B cell (primary cell): ENCODE measurements at regions not wholly inside any gene's neighbourhood (a gene's known extent, or its start where the extent isn't known, plus 50 kb on each side); places are given as distances from the start of the nearest gene placed in this dataset.

Source experiments
- ATAC-seq: fragments of 200-7000 bp; cut with Tn5 transposase; one replicate; pipeline ENCODE4 v1.10.0; 2021; ENCODE audit warnings: low read depth, mild to moderate bottlenecking, moderate number of reproducible peaks, moderate library complexity
- CTCF ChIA-PET: fragments of 350-600 bp; sonication (Branson Sonifier 250); formaldehyde crosslinking; loops from one replicate; lab custom pipeline; 2021; ENCODE audit warnings: antibody characterized with exemption, inconsistent platforms; lab: Charles Lee
- POLR2A ChIA-PET: fragments of 350-600 bp; sonication (Branson Sonifier 250); formaldehyde crosslinking; loops from one replicate; lab custom pipeline; 2021; ENCODE audit warnings: antibody characterized with exemption; lab: Charles Lee
- DNase-seq: peaks from one replicate; pipeline ENCODE4 v3.0.0; 2013
- H2AFZ ChIP-seq: 2 replicates; pipeline ENCODE4 v1.6.1; 2012; ENCODE audit warnings: mild to moderate bottlenecking, low read depth, low read length; ENCODE audit not compliant: insufficient read depth, poor library complexity, severe bottlenecking
- H3K27ac ChIP-seq, 2 donors: 1 replicate in 1 of 2; 2 replicates in 1 of 2; pipeline ENCODE4 v1.5.1; 2012 to 2013; ENCODE audit warnings: low read length in 2 of 2, mild to moderate bottlenecking in 2 of 2, moderate library complexity in 1 of 2
- H3K27me3 ChIP-seq, 4 experiments: fragments of 200-600 bp in 1 of 4; sonication (generic) in 1 of 4; replicated peaks in 1 of 4; 1 replicate in 2 of 4; 2 replicates in 2 of 4; pipeline versions ENCODE4 v1.6.1 to v1.7.0; 2013 to 2016; ENCODE audit warnings: low read length in 3 of 4, mild to moderate bottlenecking in 2 of 4, mixed read lengths in 1 of 4, moderate library complexity in 1 of 4; ENCODE audit not compliant: insufficient read depth in 4 of 4, control insufficient read depth in 3 of 4; ENCODE audit errors: control extremely low read depth in 1 of 4
- H3K36me3 ChIP-seq, 2 experiments: replicated peaks in 1 of 2; 1 replicate in 1 of 2; 2 replicates in 1 of 2; pipeline versions ENCODE4 v1.6.1 to v1.7.1; 2013; ENCODE audit warnings: low read length in 1 of 2; ENCODE audit not compliant: insufficient read depth in 2 of 2, control insufficient read depth in 1 of 2; ENCODE audit errors: control extremely low read depth in 1 of 2, extremely low read depth in 1 of 2
- H3K4me1 ChIP-seq, 2 donors: fragments of 200-600 bp in 1 of 2; sonication (generic) in 1 of 2; 1 replicate in 1 of 2; 2 replicates in 1 of 2; pipeline versions ENCODE4 v1.5.1 to v1.6.1; 2013 to 2017; ENCODE audit warnings: low read length in 2 of 2; ENCODE audit not compliant: control insufficient read depth in 2 of 2, insufficient read depth in 2 of 2
- H3K4me2 ChIP-seq: replicated peaks from 2 replicates; pipeline ENCODE3; 2012; ENCODE audit warnings: mild to moderate bottlenecking, low read depth, low read length; ENCODE audit not compliant: poor library complexity, severe bottlenecking
- H3K4me3 ChIP-seq, 5 experiments: fragments of 200-600 bp in 1 of 5; sonication (generic) in 1 of 5; 1 replicate in 3 of 5; 2 replicates in 2 of 5; pipeline versions ENCODE4 v1.5.1 to v1.7.0; 2011 to 2016; ENCODE audit warnings: low read length in 4 of 5, mild to moderate bottlenecking in 4 of 5, low read depth in 2 of 5, control low read depth in 1 of 5, moderate library complexity in 1 of 5; ENCODE audit not compliant: insufficient read depth in 1 of 5; ENCODE audit errors: control extremely low read depth in 1 of 5, extremely low read depth in 1 of 5
- H3K79me2 ChIP-seq: fragments of 200-600 bp; sonication (generic); one replicate; pipeline ENCODE4 v1.6.0; 2016; ENCODE audit warnings: low read length; ENCODE audit not compliant: control insufficient read depth, insufficient read depth
- H3K9ac ChIP-seq: fragments of 200-600 bp; sonication (generic); 2 replicates; pipeline ENCODE4 v1.6.1; 2017; ENCODE audit warnings: mild to moderate bottlenecking, low read length, moderate library complexity
- H3K9me3 ChIP-seq, 3 donors: one replicate each; pipeline versions ENCODE4 v1.6.1 to v1.7.1; 2013; ENCODE audit warnings: low read length in 2 of 3; ENCODE audit not compliant: control insufficient read depth in 2 of 3, insufficient read depth in 1 of 3; ENCODE audit errors: control extremely low read depth in 1 of 3
- H4K20me1 ChIP-seq: 2 replicates; pipeline ENCODE4 v1.6.0; 2012; ENCODE audit warnings: mild to moderate bottlenecking, low read length; ENCODE audit not compliant: insufficient read depth, control insufficient read depth, poor library complexity, severe bottlenecking
- H3K27ac Mint-ChIP-seq: one replicate; pipeline ENCODE4 v1.8.0; 2021; ENCODE audit warnings: mixed read lengths
- H3K27me3 Mint-ChIP-seq: one replicate; pipeline ENCODE4 v1.8.0; 2021; ENCODE audit warnings: mixed read lengths
- H3K4me1 Mint-ChIP-seq: one replicate; pipeline ENCODE4 v1.8.0; 2021; ENCODE audit warnings: mixed read lengths
- H3K4me3 Mint-ChIP-seq: one replicate; pipeline ENCODE4 v1.8.0; 2021; ENCODE audit warnings: mixed read lengths
- H3K9me3 Mint-ChIP-seq: one replicate; pipeline ENCODE4 v1.8.0; 2022; ENCODE audit warnings: mixed read lengths; ENCODE audit not compliant: insufficient read depth
- CTCF ChIP-seq: fragments of 200-600 bp; IDR thresholded peaks from one replicate; pipeline ENCODE4 v1.8.0; 2022; ENCODE audit warnings: antibody characterized with exemption, mild to moderate bottlenecking
- EZH2 ChIP-seq: IDR thresholded peaks from 2 replicates; pipeline ENCODE4 v1.6.1; 2012; ENCODE audit warnings: borderline replicate concordance, low read depth, mild to moderate bottlenecking, moderate library complexity, low read length; ENCODE audit not compliant: insufficient read depth, poor library complexity, severe bottlenecking
- WGBS: methylation state at CpG from one replicate; pipeline ENCODE4 v1.1.5; 2013; ENCODE audit warnings: missing lambda C conversion rate; ENCODE audit not compliant: insufficient coverage; 5-methylcytosine and 5-hydroxymethylcytosine counted together
- intact Hi-C: fragments of 100-400 bp; cut with micrococcal nuclease; formaldehyde crosslinking; loops from one replicate; pipeline ENCODE4 v1.10.0; 2022

- intact Hi-C loops, result no loop called here
- TF ChIP-seq EZH2, result no peak
- no peak for TF ChIP-seq CTCF
These were observed 134.5 kb upstream of the CTAGE1 start for GRCh38 chr18:22552254-22552653.

GRCh38 chr18:22552899-22553460, 135.3 kb upstream of the CTAGE1 start:
- Histone ChIP-seq H2AFZ (no peak overlapping the region), H3K4me2 (no peak overlapping the region), H3K9me3 (no peaks in the 10 kb centered on the region), H3K9ac (no peak overlapping the region), H3K27me3 (peaks cover 0 to 14% (median 3%) of the 10 kb centered on the region in 4 experiments), H3K36me3 (no peaks in the 10 kb centered on the region), H4K20me1 (no peaks in the 10 kb centered on the region), H3K79me2 (no peaks in the 10 kb centered on the region), H3K4me1 (no peaks in the 10 kb centered on the region), H3K4me3 (no peak overlapping the region), H3K27ac (no peak overlapping the region)
- ChIA-PET POLR2A (no interaction called here), CTCF (no interaction called here)
- ATAC-seq, result no peak
- no peak for DNase-seq
- Mint-ChIP-seq H3K27ac (no peak overlapping the region), H3K27me3 (peaks cover 23% of the 10 kb centered on the region), H3K4me1 (no peaks in the 10 kb centered on the region), H3K9me3 (no peaks in the 10 kb centered on the region), H3K4me3 (no peak overlapping the region)
- intact Hi-C loops, result no loop called here
- WGBS, result no CpG with 5 or more reads among the region's 3 CpGs
- TF ChIP-seq EZH2 (no peak), CTCF (no peak)

More at GRCh38 chr18:22552254-22552653, 134.5 kb upstream of the CTAGE1 start:
- CTCF ChIA-PET, result no interaction called here
- Histone ChIP-seq H4K20me1 (no peaks in the 10 kb centered on the region), H3K4me2 (no peak overlapping the region), H3K36me3 (no peaks in the 10 kb centered on the region), H3K27me3 (peaks cover 0 to 10% (median 1%) of the 10 kb centered on the region in 4 experiments), H3K9ac (no peak overlapping the region), H3K4me3 (no peak overlapping the region), H3K79me2 (no peaks in the 10 kb centered on the region), H3K4me1 (no peaks in the 10 kb centered on the region), H3K9me3 (no peaks in the 10 kb centered on the region), H3K27ac (no peak overlapping the region), H2AFZ (no peak overlapping the region)
- POLR2A ChIA-PET, result no interaction called here
- no peak for ATAC-seq
- Mint-ChIP-seq H3K9me3 (no peaks in the 10 kb centered on the region), H3K27ac (no peak overlapping the region), H3K27me3 (peaks cover 16% of the 10 kb centered on the region), H3K4me3 (no peak overlapping the region), H3K4me1 (no peaks in the 10 kb centered on the region)
- DNase-seq, result no peak
- WGBS, result 100% methylated on average over 1 of the region's 3 CpGs
